NCI-H524 (cell line): ENCODE measurements at regions not wholly inside any gene's neighbourhood (a gene's known extent, or its start where the extent isn't known, plus 50 kb on each side); places are given as distances from the start of the nearest gene placed in this dataset.
A peak's percentile ranks its signal among the peaks of the same experiment; 100 is the strongest.

Experiments used
- DNase-seq, 2 experiments: peaks; one replicate each; lab custom pipeline; 2025; lab: John Stamatoyannopoulos, UW

DNA sequence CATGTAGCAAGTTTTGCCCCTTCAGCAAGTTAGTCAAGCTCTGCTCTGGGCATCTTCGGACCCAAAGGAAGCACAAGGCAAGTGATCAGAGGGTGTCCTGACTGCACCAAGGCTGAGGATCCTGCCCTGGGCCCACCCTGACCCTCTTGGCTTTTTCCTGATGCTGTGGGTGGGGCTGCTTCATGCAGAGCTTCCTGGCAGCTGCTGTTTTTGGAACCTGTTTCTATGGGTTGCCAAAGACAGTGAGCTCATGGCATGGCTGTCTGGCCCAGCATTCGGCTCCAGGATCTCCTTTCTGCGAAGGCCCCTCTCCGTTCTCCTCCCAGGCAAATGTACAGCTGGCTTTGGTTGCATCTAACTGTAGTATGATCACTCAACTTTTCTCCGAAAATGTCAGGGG is 497.9 kb downstream of the ARHGEF28 start:
- DNase-seq: no peak

DNA sequence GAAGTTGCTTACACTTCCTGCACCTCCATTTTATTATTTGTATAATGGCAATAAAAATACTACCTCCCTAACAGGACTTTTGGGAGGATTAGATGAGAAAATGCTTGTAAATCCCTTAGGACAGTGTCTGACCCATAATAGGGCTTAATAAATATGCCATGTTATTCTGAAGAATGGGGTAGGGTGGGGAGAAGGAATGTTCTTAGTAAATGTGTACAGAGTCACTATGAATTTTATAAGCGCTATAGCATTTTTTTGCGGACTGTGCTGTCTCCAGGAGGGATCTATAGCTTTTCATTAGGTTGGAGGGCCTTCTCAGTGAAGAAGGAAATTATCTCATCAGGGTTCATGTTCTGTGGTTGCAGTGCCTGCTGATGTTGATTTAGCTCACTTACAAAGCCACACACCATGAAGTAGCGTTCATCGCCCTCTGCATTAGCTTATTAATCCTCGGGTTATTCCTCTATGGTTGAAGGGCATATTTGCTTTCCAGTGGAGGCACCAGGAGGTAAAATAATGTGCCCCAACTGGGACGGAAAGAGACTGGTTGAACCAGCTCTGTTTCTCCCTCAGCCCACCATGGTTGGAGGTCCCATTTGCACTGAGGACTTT is 497.1 kb downstream of the ARHGEF28 start:
- no peak for DNase-seq

DNA sequence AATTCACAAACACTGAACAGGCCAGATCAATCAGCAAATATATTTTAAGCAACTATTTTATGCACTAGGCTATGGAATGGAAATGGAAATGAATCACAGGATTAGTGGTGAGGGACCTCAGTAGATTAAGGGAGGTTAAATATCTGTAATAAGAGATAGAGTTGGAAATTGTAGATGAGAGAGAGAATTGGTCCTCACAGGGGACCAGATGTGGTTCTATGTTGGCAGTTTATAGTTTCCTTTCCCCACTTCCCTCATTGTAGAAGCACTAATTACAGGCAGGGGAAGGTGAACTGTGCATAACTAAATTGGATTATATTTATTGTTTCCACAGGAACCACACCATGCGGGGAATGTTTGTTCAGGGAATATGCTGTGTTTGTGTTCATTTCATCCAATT is 496.2 kb downstream of the ARHGEF28 start:
- DNase-seq: peak in 1 of 2 experiments; percentile 2

DNA sequence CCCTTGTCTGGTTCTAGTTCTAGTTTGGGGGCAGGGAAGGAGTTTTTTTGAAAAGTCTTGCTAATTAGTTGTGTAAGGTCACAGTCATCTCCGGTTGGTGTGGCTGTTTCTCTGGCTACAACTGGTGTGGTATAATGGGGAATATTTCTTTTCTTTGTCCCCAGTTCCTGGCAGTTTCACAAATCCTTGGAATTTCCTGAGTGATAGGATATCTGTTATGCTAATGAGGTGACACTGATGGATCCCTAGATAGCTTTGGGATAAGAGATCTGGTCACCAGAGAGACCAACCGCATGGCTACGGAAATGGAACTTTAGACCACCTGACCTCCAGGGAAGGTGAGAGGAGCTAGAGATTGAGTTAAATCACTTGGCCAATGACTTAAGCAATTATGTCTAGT is 494.6 kb downstream of the ARHGEF28 start:
- no peak for DNase-seq

DNA sequence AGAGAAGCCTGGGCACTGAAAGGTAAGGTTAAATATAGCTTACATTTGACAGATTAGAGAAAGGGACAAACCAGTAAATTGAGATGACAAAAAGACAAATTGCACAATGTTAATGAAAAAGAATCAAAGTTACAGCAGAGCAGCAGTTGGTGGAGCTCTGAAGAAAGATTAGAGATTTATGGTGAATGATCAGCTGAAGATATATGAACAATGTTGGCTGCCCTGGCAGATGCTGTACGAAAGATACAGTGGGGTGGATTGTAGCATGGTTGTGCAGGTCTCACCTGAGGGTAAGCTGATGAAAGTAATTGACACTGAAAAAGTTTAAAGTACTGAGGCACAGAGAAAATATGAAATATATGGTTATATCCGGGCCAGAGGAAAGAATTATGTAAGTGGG is 492.1 kb downstream of the ARHGEF28 start:
- DNase-seq: no peak

DNA sequence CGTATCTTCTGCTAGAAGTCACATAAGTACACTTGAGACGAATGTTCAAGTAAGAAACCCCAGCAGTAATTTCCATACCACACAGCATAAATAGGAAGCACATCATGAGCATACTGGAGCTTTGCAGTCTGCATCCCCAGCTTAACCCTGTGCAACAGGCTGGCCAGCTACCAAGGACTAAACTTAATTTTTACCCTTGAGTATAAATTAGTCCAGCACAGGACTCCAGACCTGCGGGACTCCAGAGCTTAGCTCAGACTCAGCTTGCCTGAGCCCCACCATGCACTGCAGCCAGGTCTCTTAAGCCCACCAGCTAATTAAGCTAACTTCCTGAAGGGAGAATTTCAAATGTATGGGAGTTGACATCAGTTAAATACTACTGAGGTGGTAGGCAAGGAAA is 491.0 kb downstream of the ARHGEF28 start:
- DNase-seq: no peak

DNA sequence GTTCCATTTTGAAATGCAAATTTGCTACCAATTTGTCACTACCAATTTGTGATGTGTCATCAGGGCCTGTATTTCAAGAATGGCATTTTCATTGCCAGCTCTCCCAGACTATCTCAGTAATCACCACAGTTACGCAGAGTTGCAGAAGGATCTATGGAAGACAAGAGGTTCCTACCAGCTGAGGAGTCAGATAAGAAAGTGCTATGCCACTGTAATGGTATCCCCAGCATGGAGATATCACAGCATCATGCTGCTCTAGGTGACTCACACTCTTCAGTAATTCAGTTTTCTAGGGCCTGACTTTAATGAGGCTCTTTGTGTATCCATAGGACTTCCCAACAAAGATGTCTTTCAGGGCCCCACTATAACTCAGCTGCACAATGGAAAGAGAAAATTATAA is 490.3 kb downstream of the ARHGEF28 start:
- DNase-seq: no peak

DNA sequence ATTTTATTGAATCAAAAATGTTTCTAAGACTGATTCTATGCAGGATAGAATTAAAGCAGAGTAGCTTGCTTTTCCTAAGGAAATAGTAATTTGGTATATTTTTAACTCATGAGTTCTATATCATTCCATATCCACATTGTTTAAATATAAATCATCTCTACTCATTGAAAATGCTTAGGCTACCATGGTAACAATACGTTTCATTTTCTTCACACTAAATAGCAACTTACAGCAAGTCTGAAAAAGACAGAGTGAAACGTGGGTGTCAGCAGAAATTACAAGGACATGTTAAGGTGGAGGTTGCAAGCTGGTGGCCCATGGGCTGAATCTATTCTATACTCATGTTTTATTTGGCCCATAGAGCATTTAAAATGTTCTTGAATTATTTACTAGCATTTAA is 487.9 kb downstream of the ARHGEF28 start:
- DNase-seq: no peak

DNA sequence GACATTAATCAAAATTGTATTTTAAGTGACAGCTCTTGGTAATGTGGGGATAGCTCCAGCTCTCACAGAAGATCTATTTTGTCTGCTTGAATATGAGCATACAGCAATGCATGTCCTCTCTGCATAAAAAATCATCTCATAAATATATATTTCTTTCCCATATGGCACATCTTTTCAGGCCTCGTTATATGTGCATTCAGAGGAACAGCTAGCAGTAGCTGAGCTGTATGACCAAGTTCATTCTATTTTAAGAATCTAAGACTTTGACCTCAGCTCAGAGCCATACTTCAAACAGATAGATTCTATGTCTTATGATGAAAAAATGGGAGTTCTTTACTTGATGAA is 487.2 kb downstream of the ARHGEF28 start:
- DNase-seq: no peak

DNA sequence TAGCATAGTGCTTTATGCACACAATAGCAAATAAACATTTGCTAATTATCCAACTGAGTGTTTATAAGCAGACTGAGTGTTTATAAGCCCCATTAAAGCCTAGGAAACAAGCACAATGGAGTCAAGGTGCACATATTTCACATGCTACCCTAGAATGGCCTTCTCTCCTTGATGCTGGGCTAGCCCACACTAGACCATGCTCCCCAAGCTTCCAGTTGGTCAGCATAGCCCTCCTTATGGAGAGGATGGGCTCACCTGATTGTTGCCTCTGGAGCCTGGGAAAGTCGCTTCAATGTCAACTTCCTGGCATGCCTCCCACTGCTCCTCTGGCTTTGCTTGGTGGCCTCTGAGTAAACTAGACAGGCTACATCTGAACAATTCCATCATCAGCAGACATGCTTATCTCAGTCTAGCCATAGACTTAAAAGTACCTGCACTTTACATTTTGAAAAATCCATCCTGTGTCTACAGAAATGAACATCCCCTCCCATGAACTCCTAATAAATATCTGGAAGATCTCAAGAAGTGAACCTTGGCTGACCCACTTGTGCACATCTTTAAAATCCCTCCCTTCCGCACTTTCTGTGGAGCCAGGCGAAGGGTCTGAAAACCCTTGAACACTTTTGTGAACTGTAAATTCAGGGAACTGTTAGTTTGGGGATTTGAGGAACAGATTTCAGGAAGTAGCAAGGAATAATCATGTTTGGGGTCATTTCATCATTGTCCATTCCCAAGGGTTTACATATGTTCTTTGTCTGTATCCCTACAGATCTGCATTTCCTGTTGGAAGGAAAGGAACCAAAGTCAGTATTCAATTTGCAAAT is 486.6 kb downstream of the ARHGEF28 start:
- no peak for DNase-seq

DNA sequence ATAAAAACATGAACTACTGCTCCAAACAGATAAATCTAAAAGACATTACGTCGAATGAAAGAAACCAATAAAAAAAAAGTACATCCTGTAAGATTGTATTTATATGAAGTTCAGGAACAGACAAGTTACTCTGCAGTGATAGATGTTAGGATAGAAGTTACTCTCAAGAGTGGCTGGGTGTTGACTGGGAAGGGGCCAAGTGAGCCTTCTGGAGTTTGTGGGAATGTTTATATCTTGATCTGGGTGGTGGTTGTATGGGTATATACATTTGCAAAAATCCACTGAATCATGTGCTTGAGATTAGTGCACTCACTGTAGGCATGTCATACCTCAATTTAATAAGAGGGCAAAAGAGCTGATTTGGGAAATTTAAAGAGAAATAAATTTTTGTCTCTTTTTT is 485.8 kb downstream of the ARHGEF28 start:
- DNase-seq: no peak

DNA sequence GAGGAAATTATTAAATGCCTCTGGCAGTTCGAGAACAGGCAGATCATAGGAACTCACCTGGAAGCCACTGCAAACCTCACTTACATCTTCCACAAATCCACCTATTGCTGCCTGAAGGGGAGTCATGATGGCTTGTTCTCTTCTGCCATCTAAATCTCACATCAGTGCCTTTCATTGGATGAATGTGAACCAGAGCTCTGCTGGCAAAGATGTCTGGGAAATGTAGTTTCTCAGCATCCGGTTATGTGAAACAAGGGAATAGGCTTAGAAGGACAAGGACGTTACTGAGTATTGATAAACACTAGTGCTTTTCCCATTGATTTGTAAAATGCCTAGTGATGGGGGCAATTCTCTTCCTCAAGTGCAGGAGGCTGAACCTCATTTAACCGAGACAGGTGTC is 483.3 kb downstream of the ARHGEF28 start:
- peak in 1 of 2 experiments; percentile 8 for DNase-seq

DNA sequence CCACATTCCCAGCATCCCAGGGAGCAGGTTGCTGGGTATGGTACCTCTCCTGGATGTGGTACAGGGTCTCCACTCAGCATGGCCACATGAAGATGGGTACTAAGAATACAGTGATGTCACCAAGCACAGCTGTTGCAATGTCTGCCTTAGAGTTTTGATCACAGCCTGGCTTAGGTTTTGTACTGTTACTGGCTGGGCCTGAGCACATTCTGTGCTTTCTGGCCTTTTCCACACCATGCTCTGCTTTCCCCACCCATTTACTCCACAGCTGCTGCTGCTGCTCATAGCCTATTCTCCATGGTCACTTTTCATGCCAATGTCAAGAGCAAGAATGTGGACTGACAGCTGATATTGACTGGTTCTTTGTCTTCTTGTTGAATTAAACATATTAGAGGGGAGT is 481.9 kb downstream of the ARHGEF28 start:
- no peak for DNase-seq

DNA sequence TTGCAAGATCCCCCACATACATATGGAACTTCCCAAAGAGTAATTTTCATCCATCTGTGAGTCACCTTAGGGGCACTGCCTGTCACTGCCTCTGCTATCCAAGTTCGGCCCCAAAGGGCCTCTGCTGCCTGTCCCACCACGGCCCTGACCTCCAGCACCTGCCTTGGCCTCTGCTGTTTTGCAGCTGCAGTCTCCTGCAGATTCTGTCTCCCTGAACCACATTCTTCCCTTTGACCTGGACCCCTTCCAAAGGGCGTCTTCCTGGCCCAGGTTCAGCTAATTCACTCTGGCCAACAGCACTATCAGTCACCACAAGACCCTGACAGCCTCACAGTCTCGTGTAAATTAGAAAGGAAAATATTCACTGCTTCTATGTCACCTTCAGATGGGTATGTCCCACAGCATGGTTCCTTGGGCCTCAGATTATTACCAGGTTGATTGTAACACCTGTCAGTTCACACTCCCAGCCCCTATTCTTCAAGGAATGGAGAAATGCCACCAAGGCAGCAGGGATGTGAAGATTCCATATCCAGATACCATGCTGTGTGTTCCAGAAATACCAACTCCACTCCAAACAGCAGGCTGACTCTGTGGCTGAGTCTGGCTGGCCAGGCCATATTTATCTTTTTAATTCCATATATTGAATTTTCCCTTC is 479.3 kb downstream of the ARHGEF28 start:
- no peak for DNase-seq

DNA sequence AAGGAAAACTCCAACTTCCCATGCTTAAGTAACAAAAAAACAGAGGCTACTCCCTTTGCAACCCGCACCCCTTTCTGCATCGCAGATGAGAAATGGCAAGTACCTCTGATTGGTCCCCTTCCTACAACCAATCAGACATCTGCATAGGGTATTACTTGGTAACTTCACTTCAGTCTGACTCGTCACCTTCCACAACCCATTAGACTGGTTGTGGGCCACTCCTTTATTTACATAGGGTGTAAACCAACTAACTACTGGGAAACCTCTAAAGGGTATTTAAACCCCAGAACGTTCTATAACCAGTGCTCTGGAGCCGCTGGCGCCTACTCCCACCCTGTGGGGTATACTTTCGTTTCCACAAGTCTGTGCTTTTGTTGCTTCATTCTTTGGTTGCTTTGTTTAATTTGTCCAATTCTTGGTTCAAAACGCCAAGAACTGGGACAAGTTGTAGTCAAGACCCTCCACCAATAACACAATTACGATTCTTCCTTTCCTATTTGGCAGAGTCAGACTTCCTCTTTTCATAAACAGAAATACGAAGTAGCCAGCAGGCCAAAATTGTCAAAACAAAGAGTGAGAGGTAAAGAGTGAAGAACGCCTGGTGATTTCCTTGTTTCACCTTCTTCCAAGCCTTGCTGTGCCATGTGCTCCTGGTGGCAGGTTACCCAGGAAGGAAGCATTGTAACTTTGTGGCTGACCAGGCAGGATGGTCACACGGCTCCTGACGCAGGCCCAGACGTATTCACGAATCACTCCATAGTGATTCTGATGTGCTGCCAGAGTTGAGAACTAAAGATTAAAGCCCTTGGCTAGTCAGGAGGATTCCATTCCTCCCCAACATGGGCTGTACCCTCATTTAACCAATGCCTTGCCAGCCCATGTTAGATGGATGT is 477.4 kb downstream of the ARHGEF28 start:
- no peak for DNase-seq

DNA sequence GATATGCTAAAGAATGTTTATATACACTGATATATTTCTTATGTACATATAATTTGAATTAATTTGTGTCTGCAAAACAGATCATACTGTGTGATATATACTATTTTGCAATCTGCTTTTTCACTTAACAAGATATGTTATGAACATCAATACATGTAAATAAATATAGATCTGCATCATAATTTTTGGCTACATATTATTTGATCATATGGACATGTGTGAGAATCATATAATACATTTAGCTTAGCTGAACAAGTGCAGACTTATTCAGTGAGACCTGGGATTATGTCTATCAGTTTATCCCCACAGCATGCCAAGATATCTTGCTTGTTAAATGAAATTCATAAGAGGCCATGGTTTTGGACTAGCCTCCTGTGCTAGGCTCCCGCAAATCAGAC is 474.3 kb downstream of the ARHGEF28 start:
- DNase-seq: no peak

DNA sequence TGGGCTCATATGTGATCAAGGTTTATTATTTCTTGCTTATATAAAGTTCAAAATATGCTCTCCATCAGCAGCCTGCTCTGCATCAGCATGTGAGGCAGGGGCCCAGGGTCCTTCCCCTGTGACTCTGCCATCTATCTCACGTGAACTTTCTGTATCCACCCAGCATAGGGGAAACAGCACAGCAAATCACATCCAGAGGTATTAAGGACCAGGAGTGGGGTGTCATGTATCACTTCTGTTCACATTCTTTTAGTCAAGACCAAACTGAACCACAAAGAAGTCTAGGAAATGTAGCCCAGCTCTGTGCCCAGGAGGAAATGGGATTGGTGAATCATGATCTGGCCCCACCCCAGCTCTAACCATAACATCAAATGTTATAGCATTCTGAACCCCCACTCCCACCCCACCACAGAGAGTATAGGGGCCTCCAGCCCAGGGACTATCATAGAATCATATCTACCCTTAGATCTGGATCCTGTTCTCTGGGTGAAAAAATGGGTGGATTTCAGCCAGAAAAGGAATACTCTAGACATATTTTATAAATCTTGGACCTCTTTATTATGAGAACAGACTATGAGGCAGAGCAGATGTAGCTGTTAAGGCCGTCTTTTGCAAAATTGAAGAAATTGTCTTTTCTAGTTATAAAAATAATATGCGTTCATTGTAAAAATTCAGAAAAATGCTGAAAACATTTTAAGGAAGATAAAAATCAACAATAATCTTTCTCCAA is 473.7 kb downstream of the ARHGEF28 start:
- DNase-seq: no peak

DNA sequence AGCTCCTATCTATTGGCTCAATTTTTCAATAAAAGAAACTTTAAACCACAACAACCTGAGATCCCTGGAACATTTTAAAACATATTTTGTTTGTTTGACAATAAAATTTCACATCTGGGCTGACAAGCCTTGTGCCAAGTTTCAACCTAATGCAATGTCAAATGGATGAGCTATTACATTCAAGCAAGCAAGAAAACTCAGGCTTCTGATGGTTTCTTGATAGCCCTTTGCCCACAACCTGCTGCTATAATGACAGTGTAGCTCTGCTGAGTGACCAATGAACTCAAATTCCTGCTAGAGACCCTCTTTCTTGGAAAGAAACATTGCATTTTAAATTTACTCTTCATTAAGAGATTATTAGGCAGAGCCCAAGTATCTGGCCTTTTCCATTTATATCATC is 472.9 kb downstream of the ARHGEF28 start:
- no peak for DNase-seq

DNA sequence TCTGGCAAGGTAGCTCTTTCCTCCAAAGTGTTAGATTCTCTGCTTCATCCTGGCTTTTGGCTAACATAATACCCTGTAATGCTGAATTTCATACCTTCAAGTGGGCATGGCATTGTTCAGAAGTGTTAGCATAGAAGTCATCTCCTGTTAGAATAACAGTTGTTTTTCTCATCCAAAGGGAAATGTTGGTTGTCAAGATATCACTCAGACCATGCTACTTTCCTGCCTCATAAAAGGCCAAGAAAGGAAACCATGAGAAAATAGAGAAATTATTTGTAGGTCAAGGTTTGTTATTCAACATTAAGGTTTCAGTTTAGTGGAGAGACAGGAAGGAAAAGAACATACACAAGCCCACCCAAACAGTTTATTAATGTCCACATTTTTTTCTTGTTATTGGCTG is 472.5 kb downstream of the ARHGEF28 start:
- no peak for DNase-seq

DNA sequence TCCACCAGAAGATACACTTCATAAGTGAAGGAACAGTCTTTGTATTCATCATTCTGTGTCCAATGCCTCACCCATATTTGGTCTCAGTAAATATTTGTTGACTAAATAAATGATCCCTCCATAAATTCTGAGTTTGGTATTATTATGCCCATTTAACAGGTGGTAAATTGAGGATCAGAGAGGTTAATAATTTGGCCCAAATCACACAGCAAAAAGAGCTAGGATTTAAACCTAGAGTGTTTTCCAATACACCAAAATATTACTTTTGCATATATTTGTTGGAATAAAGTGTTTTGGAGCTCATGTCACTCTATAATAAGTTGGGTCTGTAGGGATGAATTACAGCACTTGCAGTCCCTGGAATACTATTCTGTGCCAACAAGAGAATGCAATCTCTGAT is 470.3 kb downstream of the ARHGEF28 start:
- DNase-seq: no peak

DNA sequence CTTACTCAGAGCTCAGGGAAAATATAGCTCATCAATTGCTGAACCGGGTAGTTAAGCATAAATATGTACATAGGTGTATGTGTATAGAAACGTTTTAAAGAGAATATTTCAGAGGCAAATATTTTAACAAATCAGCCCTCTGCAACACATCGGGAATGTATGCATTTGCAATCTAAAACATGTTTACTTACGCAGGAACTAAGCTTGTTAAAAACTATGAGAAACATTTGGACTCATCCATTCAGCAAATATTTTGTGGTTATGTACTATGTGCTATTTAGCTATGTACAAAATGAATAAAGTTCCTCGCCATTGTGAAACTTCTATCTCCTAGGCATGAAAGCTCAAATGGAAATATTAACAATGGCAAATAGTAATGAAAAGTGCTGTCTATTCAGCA is 469.9 kb downstream of the ARHGEF28 start:
- no peak for DNase-seq

DNA sequence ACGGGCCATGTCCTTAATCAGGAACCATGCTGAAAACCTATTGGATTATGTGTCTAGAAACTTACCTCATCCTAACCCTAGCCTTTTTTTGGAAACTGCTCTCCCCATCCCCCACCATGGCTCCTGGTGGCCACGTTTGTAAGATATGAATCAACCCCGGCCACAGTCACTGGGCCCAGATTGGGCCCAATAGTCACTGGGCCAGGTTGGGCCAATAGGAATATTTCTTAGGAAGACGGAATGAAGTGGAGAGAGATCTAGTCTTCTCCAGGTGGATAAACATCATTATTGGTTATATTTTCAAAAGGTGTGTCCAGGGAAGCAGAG is 468.7 kb downstream of the ARHGEF28 start:
- no peak for DNase-seq
